MCF 10A (cell line): ENCODE measurements at regions not wholly inside any gene's neighbourhood (a gene's known extent, or its start where the extent isn't known, plus 50 kb on each side); places are given as distances from the start of the nearest gene placed in this dataset.

Source experiments
- BruUV-seq: library from RNA; stranded (reverse); fragments of 400-500 nt; replicated peaks from 2 replicates; lab custom pipeline; 2021; lab: Mats Ljungman, UMichigan
- CTCF ChIA-PET: fragments of 300-600 bp; sonication (Branson Sonifier 250); formaldehyde crosslinking; extraction: SDS; loops from one replicate; lab custom pipeline; 2021; ENCODE audit warnings: antibody characterized with exemption, inconsistent platforms; lab: Yijun Ruan, JAX
- POLR2A ChIA-PET: fragments of 300-600, 350-650 bp; sonication (Branson Sonifier 250); formaldehyde crosslinking; extraction: SDS; loops from one replicate; lab custom pipeline; 2020; ENCODE audit warnings: antibody characterized with exemption, inconsistent platforms; lab: Yijun Ruan, JAX
- DNase-seq: peaks from one replicate; pipeline ENCODE4 v3.0.0-alpha.2; 2018; ENCODE audit not compliant: unreplicated experiment
- H3K27ac Mint-ChIP-seq: one replicate; pipeline ENCODE4 v1.8.0; 2022; ENCODE audit warnings: mild to moderate bottlenecking, low read depth, mixed read lengths; ENCODE audit not compliant: unreplicated experiment
- H3K27me3 Mint-ChIP-seq: one replicate; pipeline ENCODE4 v1.8.0; 2022; ENCODE audit warnings: mixed read lengths; ENCODE audit not compliant: insufficient read depth, unreplicated experiment
- H3K36me3 Mint-ChIP-seq: one replicate; pipeline ENCODE4 v1.8.0; 2022; ENCODE audit warnings: mild to moderate bottlenecking, moderate library complexity, mixed read lengths; ENCODE audit not compliant: insufficient read depth, unreplicated experiment
- H3K4me1 Mint-ChIP-seq: one replicate; pipeline ENCODE4 v1.8.0; 2022; ENCODE audit warnings: mixed read lengths; ENCODE audit not compliant: insufficient read depth, unreplicated experiment
- H3K4me3 Mint-ChIP-seq: one replicate; pipeline ENCODE4 v1.8.0; 2022; ENCODE audit warnings: mild to moderate bottlenecking, moderate library complexity, mixed read lengths; ENCODE audit not compliant: unreplicated experiment
- H3K9me3 Mint-ChIP-seq: one replicate; pipeline ENCODE4 v1.8.0; 2022; ENCODE audit warnings: mixed read lengths; ENCODE audit not compliant: unreplicated experiment
- CTCF ChIP-seq: fragments of 200-600 bp; IDR thresholded peaks from one replicate; pipeline ENCODE4 v1.8.0; 2022; ENCODE audit warnings: antibody characterized with exemption, mild to moderate bottlenecking; ENCODE audit not compliant: unreplicated experiment
- intact Hi-C: fragments of 100-400 bp; cut with micrococcal nuclease; formaldehyde crosslinking; loops from 2 replicates; pipeline ENCODE4 v1.14.1; 2022

DNA sequence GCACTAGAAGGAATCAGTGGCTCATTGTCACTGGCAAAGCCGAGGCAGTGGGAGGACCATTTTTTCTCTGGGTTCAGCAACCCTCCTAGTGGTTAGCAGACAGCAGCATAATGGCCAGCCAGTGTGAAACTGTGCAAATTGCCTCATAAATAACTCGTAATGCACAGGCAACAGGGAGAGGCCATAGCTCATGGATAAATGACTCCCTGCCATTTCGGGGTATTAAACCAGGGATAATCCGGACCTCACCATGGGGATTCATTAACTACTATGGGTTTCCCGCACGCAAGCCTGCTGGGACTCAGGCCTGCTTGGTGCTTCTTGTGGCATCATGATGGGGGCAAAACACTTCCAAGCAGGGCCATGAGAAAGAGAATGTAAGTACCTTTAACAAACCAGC is 158.2 kb upstream of the CHD6 start:
- Mint-ChIP-seq H3K4me3 (no peak overlapping the region), H3K27ac (no peak overlapping the region), H3K4me1 (no peaks in the 10 kb centered on the region), H3K36me3 (no peaks in the 10 kb centered on the region), H3K27me3 (no peaks in the 10 kb centered on the region), H3K9me3 (peaks cover 17% of the 10 kb centered on the region)
- BruUV-seq, result no TSS peak
- ChIA-PET CTCF (interaction anchor here (1.6 kb wide), 1 partner anchor 38 kb away, joined by 5 read pairs; no protein-coding TSS in a partner anchor), POLR2A (no interaction called here)
- TF ChIP-seq CTCF, result no peak
- no peak for DNase-seq
- intact Hi-C loops, result no loop called here

DNA sequence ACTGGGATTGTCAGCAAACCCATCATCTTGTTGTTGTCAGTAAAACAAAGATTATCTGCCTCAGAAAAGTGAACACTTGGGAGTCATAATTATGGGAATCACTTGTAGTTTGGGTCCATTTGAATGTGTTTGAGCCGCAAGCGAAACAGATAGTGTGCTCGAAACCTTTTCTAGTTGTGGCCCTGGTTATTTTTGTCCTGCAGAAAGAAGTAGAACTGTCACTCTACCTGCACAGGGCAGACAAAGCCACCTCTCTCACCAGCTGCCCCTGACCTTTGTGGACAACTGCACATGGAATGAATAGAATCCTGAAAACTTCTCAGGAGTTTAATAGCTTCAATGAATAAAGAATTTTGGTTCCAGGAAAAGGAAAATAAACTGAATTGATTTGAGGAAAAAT is 156.1 kb upstream of the CHD6 start:
- no peaks in the 10 kb centered on the region for H3K27me3 Mint-ChIP-seq
- no peak for DNase-seq
- no TSS peak for BruUV-seq
- TF ChIP-seq CTCF, result no peak
- POLR2A ChIA-PET, result no interaction called here
- no peaks in the 10 kb centered on the region for H3K4me1 Mint-ChIP-seq
- intact Hi-C loops, result no loop called here
- no peak overlapping the region for H3K4me3 Mint-ChIP-seq
- CTCF ChIA-PET, result no interaction called here
- peaks cover 17% of the 10 kb centered on the region for H3K9me3 Mint-ChIP-seq
- no peak overlapping the region for H3K27ac Mint-ChIP-seq
- H3K36me3 Mint-ChIP-seq, result no peaks in the 10 kb centered on the region

GRCh38 chr20:41770965-41771364 is 152.8 kb upstream of the CHD6 start:
- H3K4me1 Mint-ChIP-seq, result no peaks in the 10 kb centered on the region
- CTCF ChIA-PET, result interaction anchor here (0.6 to 0.7 kb wide), 2 partner anchors 39 to 138 kb away, joined by 3 read pairs; no protein-coding TSS in a partner anchor
- intact Hi-C loops, result no loop called here
- H3K4me3 Mint-ChIP-seq, result no peak overlapping the region
- no peak overlapping the region for H3K27ac Mint-ChIP-seq
- POLR2A ChIA-PET, result no interaction called here
- no peaks in the 10 kb centered on the region for H3K27me3 Mint-ChIP-seq
- no TSS peak for BruUV-seq
- no peak for DNase-seq
- no peaks in the 10 kb centered on the region for H3K36me3 Mint-ChIP-seq
- peaks cover 7% of the 10 kb centered on the region for H3K9me3 Mint-ChIP-seq
- TF ChIP-seq CTCF, result no peak

DNA sequence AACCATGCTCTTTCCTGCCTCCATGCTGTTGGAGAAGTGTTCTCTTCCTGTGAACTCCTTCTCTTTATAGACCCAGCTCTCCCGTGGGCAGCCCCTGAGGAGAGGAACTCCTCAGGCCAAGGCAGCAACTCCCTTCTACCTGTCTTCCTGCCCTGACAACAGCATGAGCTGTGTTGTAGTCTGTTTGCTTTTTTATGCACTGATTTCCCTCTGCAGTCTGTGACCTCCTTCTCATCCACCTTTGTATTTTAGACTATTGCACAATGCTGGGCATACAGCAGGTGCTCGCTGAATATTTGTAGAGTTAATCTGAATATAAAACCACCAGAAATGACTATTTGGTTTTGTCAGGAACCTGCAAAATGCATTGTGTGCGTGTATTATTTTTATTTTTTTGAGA is 152.2 kb upstream of the CHD6 start:
- ChIA-PET POLR2A (no interaction called here), CTCF (no interaction called here)
- Mint-ChIP-seq H3K4me3 (no peak overlapping the region), H3K27me3 (no peaks in the 10 kb centered on the region), H3K9me3 (peaks cover 7% of the 10 kb centered on the region), H3K36me3 (no peaks in the 10 kb centered on the region), H3K27ac (no peak overlapping the region), H3K4me1 (no peaks in the 10 kb centered on the region)
- intact Hi-C loops, result no loop called here
- DNase-seq, result no peak
- BruUV-seq, result no TSS peak
- no peak for TF ChIP-seq CTCF
